HG03565 (cell line): ENCODE measurements at regions not wholly inside any gene's neighbourhood (a gene's known extent, or its start where the extent isn't known, plus 50 kb on each side); places are given as distances from the start of the nearest gene placed in this dataset.

Experiments used
- ATAC-seq: cut with Tn5 transposase; IDR thresholded peaks from one replicate; pipeline ENCODE4 v1.9.1; 2021; ENCODE audit warnings: mild to moderate bottlenecking, moderate library complexity; ENCODE audit not compliant: unreplicated experiment

- no peak for ATAC-seq
Measured at GRCh38 chr22:49179886-49180682, 647.6 kb downstream of the BRD1 start.

DNA sequence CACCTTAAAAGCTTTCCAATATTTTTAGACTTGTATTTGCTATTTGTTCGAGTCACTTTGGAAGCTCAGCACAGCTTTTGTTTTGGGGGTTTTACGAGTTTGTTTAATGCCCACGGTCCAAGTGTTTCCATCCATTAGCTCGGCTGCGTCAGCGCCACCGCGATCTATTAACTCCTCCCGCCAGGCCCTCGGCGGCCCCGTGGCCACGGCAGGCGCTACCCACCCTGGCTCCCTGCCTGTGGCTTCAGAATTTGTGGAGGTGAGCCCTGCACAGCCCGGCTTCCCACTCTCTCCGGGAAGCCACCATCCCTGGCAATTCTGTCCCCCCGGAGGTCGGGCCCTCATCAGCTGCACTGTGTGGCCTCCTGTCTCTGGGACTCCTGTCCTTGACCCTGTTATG, 648.5 kb downstream of the BRD1 start:
- no peak for ATAC-seq

- no peak for ATAC-seq
Measured at GRCh38 chr22:49178246-49179005, 649.2 kb downstream of the BRD1 start.

DNA sequence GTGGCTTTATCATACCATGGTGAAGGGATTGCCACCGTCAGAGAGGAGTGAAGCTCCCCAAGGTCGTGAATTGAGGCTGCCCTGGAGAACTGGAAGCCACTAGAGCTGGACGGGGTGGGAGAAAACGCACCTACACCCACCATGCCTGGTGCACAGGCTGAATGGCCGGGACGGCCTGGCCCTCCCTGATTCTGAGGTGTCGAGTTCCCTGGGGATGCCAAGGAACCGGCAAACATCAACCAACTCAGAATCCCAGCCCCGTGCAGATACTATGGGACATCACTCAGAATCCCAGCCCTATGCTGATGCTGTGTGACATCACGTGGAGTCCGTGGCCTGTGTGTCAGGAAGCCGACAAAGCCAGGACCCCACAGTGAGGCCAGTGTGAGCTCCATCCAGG, 650.0 kb downstream of the BRD1 start:
- no peak for ATAC-seq

DNA sequence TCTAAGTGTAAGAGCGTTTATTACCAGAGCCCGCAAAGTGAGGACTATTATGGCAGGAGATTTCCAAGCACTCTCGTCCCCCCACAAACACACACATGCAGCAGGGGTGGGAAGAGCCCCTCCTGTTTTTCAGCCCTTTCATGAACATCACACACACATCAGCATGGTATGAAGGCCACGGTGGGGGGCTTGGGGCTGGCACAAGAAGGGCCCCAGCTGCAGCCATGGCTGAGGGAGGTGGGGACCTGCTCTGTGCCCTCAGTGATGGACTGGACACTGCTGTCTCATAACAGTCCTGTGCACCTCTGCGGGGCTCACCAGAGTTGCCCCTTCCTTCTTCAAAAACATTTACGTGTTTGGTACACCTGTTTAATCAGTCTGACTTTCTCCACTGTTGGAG, 650.7 kb downstream of the BRD1 start:
- no peak for ATAC-seq

- ATAC-seq, result no peak
Measured at GRCh38 chr22:49170053-49170452, 657.6 kb downstream of the BRD1 start.

DNA sequence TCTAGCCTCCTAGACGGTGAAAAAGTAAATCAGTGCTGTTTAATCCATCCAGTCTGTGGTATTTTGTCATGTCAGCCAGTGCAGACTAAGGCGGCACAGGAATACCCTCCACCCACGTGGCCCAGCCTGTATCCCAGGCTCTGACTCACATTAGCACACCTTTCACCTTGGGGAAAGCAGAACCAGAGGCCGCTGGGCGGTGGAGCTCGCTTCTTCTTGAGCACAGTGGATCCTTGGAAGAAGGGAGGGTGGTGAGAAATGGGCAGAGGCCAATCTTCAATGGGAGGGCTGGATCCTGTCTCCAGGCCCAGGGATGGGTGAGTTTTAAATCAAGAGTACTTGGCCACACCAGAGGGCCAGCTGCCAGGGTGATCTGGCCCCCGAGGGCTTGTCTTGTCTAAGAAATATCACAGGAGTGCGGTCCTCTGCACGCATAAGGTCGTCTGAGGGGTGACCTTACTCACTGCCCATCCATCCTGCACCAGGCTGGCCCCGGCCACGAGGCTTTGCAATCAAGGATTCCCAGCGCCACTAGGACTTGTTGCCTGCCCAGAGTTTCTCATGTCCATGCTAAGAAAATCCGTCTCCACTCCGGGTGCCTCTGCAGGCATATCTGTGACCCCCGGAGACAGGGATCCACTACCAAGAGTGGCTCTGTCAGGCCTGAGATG, 658.5 kb downstream of the BRD1 start:
- no peak for ATAC-seq

- no peak for ATAC-seq
Measured at GRCh38 chr22:49168219-49168813, 659.4 kb downstream of the BRD1 start.

GRCh38 chr22:49166746-49167145, 660.9 kb downstream of the BRD1 start:
- no peak for ATAC-seq

DNA sequence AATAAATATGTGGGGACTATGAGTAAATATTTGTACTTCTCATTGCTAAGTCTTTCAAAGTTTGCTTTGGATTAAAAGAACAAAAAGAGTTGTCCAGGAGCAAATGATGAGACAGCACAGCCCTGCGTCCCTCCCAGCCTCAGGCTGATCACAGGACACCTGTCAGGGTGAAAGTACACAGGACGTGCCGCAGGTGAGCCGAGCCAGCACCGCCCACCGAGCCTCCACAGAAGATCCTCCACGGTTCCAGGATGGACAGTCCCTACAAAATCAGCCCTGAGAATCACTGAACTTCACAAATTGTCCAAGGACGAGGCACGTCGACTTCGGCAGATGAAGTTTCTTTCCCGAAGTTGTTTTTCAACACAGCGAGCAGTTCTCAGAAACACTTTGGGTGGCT, 661.5 kb downstream of the BRD1 start:
- ATAC-seq, result no peak

GRCh38 chr22:49164773-49165320, 662.8 kb downstream of the BRD1 start:
- no peak for ATAC-seq

- no peak for ATAC-seq
Measured at GRCh38 chr22:49163960-49164690, 663.5 kb downstream of the BRD1 start.

- no peak for ATAC-seq
Measured at GRCh38 chr22:49163258-49163959, 664.3 kb downstream of the BRD1 start.

DNA sequence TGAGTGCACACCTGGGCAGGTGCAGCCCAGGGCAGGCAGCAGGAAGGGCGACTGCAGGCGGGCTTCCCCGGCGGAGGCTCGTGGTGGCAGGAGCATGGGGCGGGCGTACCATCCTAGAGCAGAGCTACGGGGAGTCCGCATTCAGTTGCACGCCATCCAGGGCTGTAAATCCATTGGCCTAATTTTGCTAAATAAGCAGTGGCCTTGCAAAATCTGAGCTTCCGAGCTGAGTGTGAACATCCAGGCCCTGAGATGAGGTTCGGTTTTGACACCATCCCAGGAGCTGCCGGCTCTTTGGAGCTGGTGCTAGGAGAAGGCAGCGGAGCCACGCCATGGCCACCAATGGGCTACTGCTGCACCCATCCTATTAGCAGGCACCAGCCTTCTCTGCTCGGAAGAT, 664.8 kb downstream of the BRD1 start:
- no peak for ATAC-seq

- no peak for ATAC-seq
Measured at GRCh38 chr22:49161002-49161850, 666.4 kb downstream of the BRD1 start.

DNA sequence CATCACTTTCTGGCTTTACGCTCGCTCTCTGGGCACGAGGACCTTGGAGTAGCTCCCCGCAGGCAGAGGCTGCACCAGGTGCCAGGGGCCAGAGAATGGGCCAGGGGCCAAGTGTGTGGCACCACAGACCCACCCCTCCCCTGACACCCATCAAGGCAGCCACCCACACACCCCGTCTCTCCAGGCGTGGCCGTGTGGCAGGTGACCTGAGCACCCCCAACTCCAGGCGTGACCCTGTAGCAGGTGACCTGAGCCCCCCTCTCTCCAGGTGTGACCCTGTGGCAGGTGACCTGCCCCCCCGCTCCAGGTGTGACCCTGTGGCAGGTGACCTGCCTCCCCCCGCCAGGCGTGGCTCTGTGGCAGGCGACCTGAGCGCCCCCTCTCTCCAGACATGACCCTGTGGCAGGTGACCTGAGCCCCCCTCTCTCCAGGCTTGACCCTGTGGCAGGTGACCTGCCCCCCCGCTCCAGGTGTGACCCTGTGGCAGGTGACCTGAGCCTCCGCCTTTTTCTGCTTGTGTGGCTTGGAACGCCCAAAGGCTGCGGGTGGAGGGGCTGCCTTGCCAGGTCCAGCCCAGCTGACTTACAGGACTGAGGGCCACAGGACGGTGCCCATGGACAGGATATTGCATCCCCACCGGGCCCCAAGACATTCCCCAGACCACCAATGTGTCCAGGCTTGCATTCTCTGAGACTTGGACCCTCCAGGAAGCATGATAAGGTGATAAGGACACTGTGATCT, 667.2 kb downstream of the BRD1 start:
- ATAC-seq, result no peak

- no peak for ATAC-seq
Measured at GRCh38 chr22:49159711-49160110, 668.0 kb downstream of the BRD1 start.
